Suppressor macrophage treated with lipopolysaccharide for 1 hour (primary cell): ENCODE measurements at regions not wholly inside any gene's neighbourhood (a gene's known extent, or its start where the extent isn't known, plus 50 kb on each side); places are given as distances from the start of the nearest gene placed in this dataset.
A peak's percentile ranks its signal among the peaks of the same experiment; 100 is the strongest.

Source experiments
- DNase-seq, 3 donors: peaks; one replicate each; pipeline ENCODE4 v3.0.0-alpha.2; 2020 to 2022

DNA sequence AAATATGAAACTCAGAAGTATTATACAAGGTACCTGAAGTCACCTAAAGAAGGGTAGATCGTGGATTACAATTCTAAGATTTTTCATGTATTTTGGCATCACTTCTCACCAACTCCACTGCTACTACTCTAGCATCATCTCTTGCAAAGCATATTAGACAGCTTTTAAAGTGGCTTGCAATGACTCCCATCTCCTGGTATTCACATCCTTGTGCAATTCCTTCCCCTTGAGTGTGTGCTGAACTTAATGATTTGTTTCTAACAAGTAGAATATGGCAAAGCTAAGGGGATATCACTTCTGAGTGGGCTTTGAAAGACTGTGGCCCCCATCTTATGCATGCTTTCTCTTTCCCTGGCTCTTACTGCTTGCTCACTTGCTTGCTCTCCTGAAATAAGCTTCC, 280.2 kb downstream of the SNX13 start:
- DNase-seq, result no peak

GRCh38 chr7:17661982-17662585, 278.2 kb downstream of the SNX13 start:
- DNase-seq, result no peak

GRCh38 chr7:17663061-17663675, 277.1 kb downstream of the SNX13 start:
- no peak for DNase-seq

- DNase-seq, result no peak
These were observed 275.3 kb downstream of the SNX13 start for GRCh38 chr7:17665029-17665428.

GRCh38 chr7:17668122-17668521, 272.2 kb downstream of the SNX13 start:
- no peak for DNase-seq

DNA sequence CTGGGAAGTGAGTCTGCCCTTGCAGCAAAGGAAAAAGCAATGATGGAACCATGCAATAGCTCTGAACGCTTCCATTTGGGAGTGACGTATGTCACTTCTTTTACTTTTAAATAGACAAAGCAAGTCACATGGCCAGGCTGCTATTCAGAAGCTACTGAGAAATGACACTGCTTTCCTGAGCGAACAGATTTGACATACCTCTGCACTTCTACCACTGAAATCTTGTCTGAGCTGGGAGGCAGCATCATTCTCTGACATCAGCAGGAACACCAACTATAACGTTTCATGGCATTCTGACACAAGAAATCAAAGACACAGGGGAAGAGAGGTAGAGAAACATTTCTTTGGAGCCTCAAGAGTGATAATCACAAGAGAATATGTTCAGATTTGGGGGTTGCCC, 271.1 kb downstream of the SNX13 start:
- no peak for DNase-seq

DNA sequence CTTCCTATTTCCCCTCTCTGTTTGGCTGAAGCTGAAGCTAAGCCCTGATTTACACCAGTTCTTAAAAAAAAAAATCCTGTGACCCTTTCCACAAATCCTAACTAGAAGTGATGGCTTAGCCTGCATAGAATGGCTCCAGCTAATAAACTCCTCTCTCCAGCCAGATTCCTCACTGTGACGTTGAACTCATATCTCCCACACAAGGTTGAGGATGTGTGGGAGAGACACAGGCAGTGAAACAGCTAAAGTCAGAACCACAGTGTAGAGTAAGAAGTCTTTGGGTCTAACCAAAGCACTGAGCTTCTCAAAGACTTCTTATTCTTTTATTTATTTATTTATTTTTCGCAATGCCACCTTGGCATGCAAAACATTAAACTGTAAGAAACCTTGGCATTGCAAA, 268.3 kb downstream of the SNX13 start:
- peak in 2 of 3 donors; percentile 23 to 32 for DNase-seq

- DNase-seq, result peak; percentile 36 to 56 (median 40)
These were observed 267.5 kb downstream of the SNX13 start for GRCh38 chr7:17672783-17673182.

- peak; percentile 31 to 44 (median 42) for DNase-seq
These were observed 265.9 kb downstream of the SNX13 start for GRCh38 chr7:17674166-17674942.

DNA sequence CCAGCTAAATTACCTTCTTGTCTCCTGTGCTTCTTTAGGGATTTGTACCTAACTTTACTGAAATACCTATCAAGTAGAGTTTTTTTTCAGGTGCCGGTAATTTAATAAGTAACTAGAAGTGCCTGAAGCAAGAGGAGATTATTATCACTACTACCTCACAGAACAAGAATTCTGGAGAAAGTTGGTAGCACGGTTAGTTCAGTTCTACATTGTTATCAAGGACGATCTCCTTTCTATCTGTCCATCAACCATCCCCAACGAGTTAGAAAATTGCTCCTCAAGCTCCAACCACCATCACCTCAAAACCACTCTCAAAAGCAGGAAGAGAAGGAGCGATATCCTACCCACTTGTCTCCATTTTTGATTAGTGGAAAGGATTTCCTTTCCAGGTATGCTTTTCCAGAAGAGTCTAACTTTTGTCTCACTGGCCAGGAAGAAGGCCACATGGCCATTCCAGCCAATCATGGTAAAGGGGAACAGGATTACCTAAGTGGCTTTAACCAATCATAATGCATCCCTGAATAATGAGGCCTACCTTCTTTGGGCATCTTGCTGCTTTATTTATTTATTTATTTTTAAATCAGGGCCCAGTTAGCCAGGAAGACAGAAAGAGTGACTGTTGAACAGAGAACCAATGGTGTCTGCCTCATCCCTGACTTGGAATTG, 265.2 kb downstream of the SNX13 start:
- DNase-seq, result no peak

DNA sequence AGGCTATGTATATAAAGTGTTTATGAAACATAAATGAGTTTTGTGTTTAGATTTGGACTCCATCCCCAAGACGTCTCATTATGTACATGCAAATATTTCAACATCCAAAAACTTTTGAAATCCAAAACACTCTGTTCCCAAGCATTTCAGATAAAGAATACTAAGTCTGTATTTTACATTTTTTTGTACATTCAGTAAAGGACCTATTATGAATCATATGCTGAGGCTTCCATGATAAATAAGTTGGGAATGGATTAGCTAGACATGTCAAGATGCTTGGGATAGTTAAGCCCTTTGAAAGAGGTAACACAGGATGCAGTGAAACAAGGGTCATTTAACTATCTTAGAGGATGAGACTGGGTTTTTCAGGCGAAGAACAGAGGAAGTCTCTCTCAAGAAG, 262.9 kb downstream of the SNX13 start:
- DNase-seq, result no peak

GRCh38 chr7:17678896-17679295, 261.4 kb downstream of the SNX13 start:
- no peak for DNase-seq

GRCh38 chr7:17679458-17679857, 260.8 kb downstream of the SNX13 start:
- no peak for DNase-seq

GRCh38 chr7:17680026-17680425, 260.3 kb downstream of the SNX13 start:
- DNase-seq, result peak; percentile 93 to 99 (median 97)

DNA sequence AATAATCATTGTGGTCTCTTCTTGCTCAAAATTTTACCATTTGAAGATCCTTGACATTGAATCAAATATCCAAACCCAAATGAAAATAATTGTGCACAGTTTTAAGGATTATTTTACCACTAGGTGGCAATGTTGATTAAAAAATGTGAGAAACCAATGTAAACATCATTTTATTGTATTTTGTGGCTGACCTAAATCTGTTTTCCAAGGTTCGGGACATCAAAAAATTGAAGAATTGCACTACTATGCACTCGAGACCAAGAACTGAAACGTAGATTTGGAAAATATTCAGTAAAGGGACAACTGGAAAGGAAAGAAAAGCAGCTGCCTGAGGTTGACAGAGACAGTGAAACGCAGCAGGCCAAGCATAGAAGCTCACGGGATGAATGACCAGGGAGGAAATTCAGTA, 259.3 kb downstream of the SNX13 start:
- DNase-seq, result peak; percentile 20 to 85 (median 82)

DNA sequence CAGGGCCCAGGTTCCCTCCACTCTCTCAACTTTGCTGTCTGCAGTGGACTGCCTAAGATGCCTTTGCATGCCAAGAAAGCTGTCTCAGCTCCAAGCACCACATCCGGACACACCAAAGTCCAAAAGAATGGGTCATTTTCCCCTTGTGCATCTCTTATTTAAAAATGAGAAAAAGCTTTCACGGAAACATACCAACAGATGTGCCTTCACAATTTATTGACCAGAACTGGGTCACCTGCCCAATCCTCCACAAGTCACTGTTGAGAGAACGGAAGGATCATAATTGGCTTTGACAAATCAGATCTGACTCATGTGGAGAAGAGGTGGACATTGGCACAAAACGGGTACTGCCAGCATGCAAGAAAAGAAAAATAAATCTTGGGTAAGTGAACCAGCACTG, 258.3 kb downstream of the SNX13 start:
- DNase-seq, result no peak

DNA sequence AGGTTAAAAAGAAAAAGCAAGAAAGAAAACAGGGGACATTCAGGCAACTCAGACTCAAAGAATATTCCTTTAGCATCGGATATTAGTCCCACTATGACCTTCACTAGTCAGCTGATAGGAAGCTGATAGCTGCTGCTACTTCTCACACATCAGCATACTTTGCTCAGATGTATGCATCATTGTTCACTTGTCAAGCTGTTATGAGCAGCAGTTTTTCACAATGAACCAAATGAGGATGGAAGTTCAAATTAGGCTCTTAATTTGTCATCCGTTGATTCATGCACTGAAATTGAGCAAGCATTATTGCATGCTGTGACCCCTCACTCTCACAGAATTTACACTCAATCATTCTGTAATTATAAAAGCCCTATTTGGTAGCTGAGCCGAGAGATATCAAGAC, 257.7 kb downstream of the SNX13 start:
- DNase-seq, result peak; percentile 27 to 52 (median 40)

DNA sequence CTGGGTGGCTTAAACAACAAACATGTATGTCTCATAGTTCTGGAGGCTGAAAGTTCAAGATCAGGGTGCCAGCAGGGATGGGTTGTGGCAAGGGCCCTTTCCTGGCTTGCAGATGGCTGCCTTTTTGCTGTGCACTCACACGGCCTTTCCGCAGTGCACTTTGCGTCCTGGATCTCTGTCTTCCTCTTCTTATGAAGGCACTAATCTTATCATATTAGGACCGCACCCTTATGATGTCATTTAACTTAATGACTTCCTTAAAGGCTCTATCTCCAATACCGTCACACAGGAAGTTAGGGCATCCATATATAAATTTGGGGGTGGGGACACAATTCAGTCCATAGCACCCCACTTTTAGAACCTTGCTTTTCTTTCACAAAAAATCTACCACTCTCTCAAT, 255.2 kb downstream of the SNX13 start:
- DNase-seq, result no peak

GRCh38 chr7:17687361-17687760, 252.9 kb downstream of the SNX13 start:
- DNase-seq, result no peak

- DNase-seq, result no peak
These were observed 250.9 kb downstream of the SNX13 start for GRCh38 chr7:17689361-17689902.

- DNase-seq, result peak; percentile 67 to 76 (median 73)
These were observed 250.3 kb downstream of the SNX13 start for GRCh38 chr7:17690030-17690429.

- no peak for DNase-seq
These were observed 243.9 kb downstream of the SNX13 start for GRCh38 chr7:17696422-17696821.
